IMR-90 (cell line): ENCODE measurements at regions not wholly inside any gene's neighbourhood (a gene's known extent, or its start where the extent isn't known, plus 50 kb on each side); places are given as distances from the start of the nearest gene placed in this dataset.

Source experiments
- ATAC-seq: fragments of 200-7000 bp; cut with Tn5 transposase; 2 replicates; pipeline ENCODE4 v1.9.1; 2020; ENCODE audit warnings: low read depth, mild to moderate bottlenecking, moderate library complexity
- BruUV-seq: library from RNA; stranded (reverse); fragments of 400-500 nt; replicated peaks from 2 replicates; lab custom pipeline; 2021; lab: Mats Ljungman, UMichigan
- CTCF ChIA-PET: fragments of 300-600 bp; formaldehyde crosslinking; extraction: SDS; loops from one replicate; lab custom pipeline; 2021; ENCODE audit warnings: antibody characterized with exemption; lab: Yijun Ruan, JAX
- POLR2A ChIA-PET: fragments of 300-600 bp; sonication (Branson Sonifier 250); formaldehyde crosslinking; loops from one replicate; lab custom pipeline; 2022; ENCODE audit warnings: antibody characterized with exemption; ENCODE audit not compliant: unreplicated experiment; lab: Charles Lee
- DNase-seq: peaks from one replicate; pipeline ENCODE4 v3.0.0; 2013
- H2AFZ ChIP-seq: replicated peaks from 2 replicates; pipeline ENCODE3; 2013; ENCODE audit warnings: low read length, mild to moderate bottlenecking; ENCODE audit not compliant: poor library complexity
- H2AK5ac ChIP-seq: 2 replicates; pipeline ENCODE4 v1.6.1; 2013; ENCODE audit warnings: low read depth, low read length, inconsistent platforms
- H2AK9ac ChIP-seq: replicated peaks from 2 replicates; pipeline ENCODE3; 2013; ENCODE audit warnings: mild to moderate bottlenecking, low read depth, low read length, moderate library complexity; ENCODE audit not compliant: poor library complexity
- H2BK120ac ChIP-seq: 2 replicates; pipeline ENCODE4 v1.6.1; 2013; ENCODE audit warnings: low read depth, low read length, inconsistent platforms
- H2BK15ac ChIP-seq: 3 replicates; pipeline ENCODE4 v1.6.1; 2013; ENCODE audit warnings: low read depth, low read length, inconsistent platforms
- H2BK20ac ChIP-seq: 2 replicates; pipeline ENCODE4 v1.6.1; 2013; ENCODE audit warnings: low read depth, mild to moderate bottlenecking, inconsistent platforms, low read length, moderate library complexity
- H2BK5ac ChIP-seq: 2 replicates; pipeline ENCODE4 v1.6.1; 2013; ENCODE audit warnings: mild to moderate bottlenecking, low read depth, low read length, inconsistent platforms; ENCODE audit not compliant: poor library complexity, severe bottlenecking
- H3K14ac ChIP-seq: replicated peaks from 2 replicates; pipeline ENCODE4 v1.6.1; 2013; ENCODE audit warnings: low read depth, low read length, inconsistent platforms
- H3K18ac ChIP-seq: 2 replicates; pipeline ENCODE4 v1.6.1; 2013; ENCODE audit warnings: low read depth, low read length, control low read depth
- H3K23ac ChIP-seq: 2 replicates; pipeline ENCODE4 v1.6.1; 2013; ENCODE audit warnings: low read depth, low read length, inconsistent platforms
- H3K27ac ChIP-seq: 2 replicates; pipeline ENCODE4 v1.5.1; 2013; ENCODE audit warnings: mild to moderate bottlenecking, control low read depth, low read length; ENCODE audit not compliant: insufficient read depth
- H3K27me3 ChIP-seq: 2 replicates; pipeline ENCODE4 v1.6.1; 2013; ENCODE audit warnings: low read length; ENCODE audit not compliant: control insufficient read depth, insufficient read depth
- H3K36me3 ChIP-seq: 2 replicates; pipeline ENCODE4 v1.6.1; 2013; ENCODE audit warnings: low read length, mixed read lengths; ENCODE audit not compliant: control insufficient read depth, insufficient read depth
- H3K4ac ChIP-seq: 2 replicates; pipeline ENCODE4 v1.6.1; 2013; ENCODE audit warnings: low read depth, low read length, inconsistent platforms
- H3K4me1 ChIP-seq: 2 replicates; pipeline ENCODE4 v1.6.1; 2013; ENCODE audit warnings: low read length, mixed read lengths; ENCODE audit not compliant: control insufficient read depth, insufficient read depth
- H3K4me2 ChIP-seq: 2 replicates; pipeline ENCODE4 v1.6.1; 2013; ENCODE audit warnings: low read depth, mild to moderate bottlenecking, control low read depth, low read length, moderate library complexity
- H3K4me3 ChIP-seq: 2 replicates; pipeline ENCODE4 v1.5.1; 2013; ENCODE audit warnings: low read depth, mild to moderate bottlenecking, control low read depth, low read length, moderate library complexity; ENCODE audit not compliant: insufficient read depth
- H3K56ac ChIP-seq: 2 replicates; pipeline ENCODE4 v1.6.1; 2013; ENCODE audit warnings: low read length, inconsistent platforms; ENCODE audit not compliant: insufficient read depth; ENCODE audit errors: extremely low read depth
- H3K79me1 ChIP-seq, 2 experiments: 2 replicates each; pipeline ENCODE4 v1.6.1; 2013; ENCODE audit warnings: low read length in 2 of 2, inconsistent platforms in 1 of 2, low read depth in 1 of 2
- H3K9ac ChIP-seq: 2 replicates; pipeline ENCODE4 v1.6.1; 2013; ENCODE audit warnings: low read depth, low read length, control low read depth
- H3K9me1 ChIP-seq: 2 replicates; pipeline ENCODE4 v1.6.1; 2013; ENCODE audit warnings: low read length, inconsistent platforms; ENCODE audit not compliant: insufficient read depth
- H3K9me3 ChIP-seq: 2 replicates; pipeline ENCODE4 v1.6.1; 2013; ENCODE audit warnings: low read length; ENCODE audit not compliant: control insufficient read depth, insufficient read depth
- H4K20me1 ChIP-seq: 2 replicates; pipeline ENCODE4 v1.6.1; 2013; ENCODE audit warnings: low read length, inconsistent platforms; ENCODE audit not compliant: insufficient read depth
- H4K5ac ChIP-seq: 2 replicates; pipeline ENCODE4 v1.6.1; 2013; ENCODE audit warnings: mild to moderate bottlenecking, low read depth, low read length, control low read depth
- H4K8ac ChIP-seq, 2 experiments: 2 replicates each; pipeline ENCODE4 v1.6.1; 2013; ENCODE audit warnings: low read depth in 2 of 2, low read length in 2 of 2, control low read depth in 1 of 2, inconsistent platforms in 1 of 2
- H4K91ac ChIP-seq: 2 replicates; pipeline ENCODE4 v1.6.1; 2013; ENCODE audit warnings: low read depth, low read length, inconsistent platforms; ENCODE audit not compliant: insufficient read depth
- CEBPB ChIP-seq: IDR thresholded peaks from 2 replicates; pipeline ENCODE4 v1.6.1; 2012; ENCODE audit warnings: low read depth, low read length, improper control_type of control experiment
- CHD1 ChIP-seq: IDR thresholded peaks from 2 replicates; pipeline ENCODE4 v1.6.1; 2012; ENCODE audit warnings: low read depth, low read length, improper control_type of control experiment
- CTCF ChIP-seq: conservative IDR thresholded peaks from 2 replicates; pipeline ENCODE4 v1.5.1; 2012; ENCODE audit warnings: mild to moderate bottlenecking, low read depth, low read length, improper control_type of control experiment
- FOS ChIP-seq: fragments of 150-350 bp; IDR thresholded peaks from 2 replicates; pipeline ENCODE4 v1.6.1; 2016; ENCODE audit warnings: low read depth, low read length
- MAZ ChIP-seq: IDR thresholded peaks from 2 replicates; pipeline ENCODE4 v1.6.1; 2012; ENCODE audit warnings: low read depth, mild to moderate bottlenecking, low read length, improper control_type of control experiment, moderate library complexity, borderline replicate concordance
- NFE2L2 ChIP-seq: fragments of 150-350 bp; IDR thresholded peaks from 2 replicates; pipeline ENCODE4 v1.6.1; 2016; ENCODE audit warnings: low read depth, mild to moderate bottlenecking, low read length
- POLR2A ChIP-seq: IDR thresholded peaks from 2 replicates; pipeline ENCODE4 v1.6.1; 2012; ENCODE audit warnings: mild to moderate bottlenecking, low read depth, low read length
- RAD21 ChIP-seq: IDR thresholded peaks from 2 replicates; pipeline ENCODE4 v1.6.1; 2012; ENCODE audit warnings: low read length, improper control_type of control experiment
- RCOR1 ChIP-seq: IDR thresholded peaks from 2 replicates; pipeline ENCODE4 v1.6.1; 2012; ENCODE audit warnings: mild to moderate bottlenecking, low read length, improper control_type of control experiment; ENCODE audit not compliant: insufficient replicate concordance
- RFX5 ChIP-seq: IDR thresholded peaks from 2 replicates; pipeline ENCODE4 v1.8.0; 2012; ENCODE audit warnings: low read depth, mild to moderate bottlenecking, low read length, moderate library complexity
- SMC3 ChIP-seq: fragments of 150-350 bp; IDR thresholded peaks from 2 replicates; pipeline ENCODE4 v1.6.1; 2016; ENCODE audit warnings: low read depth, mild to moderate bottlenecking, antibody characterized with exemption, low read length, moderate library complexity
- WGBS, 2 experiments: methylation state at CpG; one replicate each; pipeline versions ENCODE4 v1.1.5 to v1.1.7; 2013; ENCODE audit warnings: missing lambda C conversion rate in 2 of 2; ENCODE audit not compliant: insufficient read length in 1 of 2; ENCODE audit errors: extremely low coverage in 2 of 2; 5-methylcytosine and 5-hydroxymethylcytosine counted together
- dilution Hi-C: fragments of 300-500 bp; cut with HindIII; formaldehyde crosslinking; loops from one replicate; pipeline ENCODE4 v1.14.3; 2018; ENCODE audit warnings: low sequenced_read_pairs; ENCODE audit not compliant: unreplicated experiment
- in situ Hi-C: fragments of 300-500 bp; cut with MboI; formaldehyde crosslinking; loops from 3 replicates; pipeline ENCODE4 v1.14.3; 2019; ENCODE audit warnings: low sequenced_read_pairs, inconsistent platforms, mixed read lengths
- intact Hi-C: fragments of 100-400 bp; cut with micrococcal nuclease; formaldehyde crosslinking; loops from 2 replicates; pipeline ENCODE4 v1.10.0; 2022

DNA sequence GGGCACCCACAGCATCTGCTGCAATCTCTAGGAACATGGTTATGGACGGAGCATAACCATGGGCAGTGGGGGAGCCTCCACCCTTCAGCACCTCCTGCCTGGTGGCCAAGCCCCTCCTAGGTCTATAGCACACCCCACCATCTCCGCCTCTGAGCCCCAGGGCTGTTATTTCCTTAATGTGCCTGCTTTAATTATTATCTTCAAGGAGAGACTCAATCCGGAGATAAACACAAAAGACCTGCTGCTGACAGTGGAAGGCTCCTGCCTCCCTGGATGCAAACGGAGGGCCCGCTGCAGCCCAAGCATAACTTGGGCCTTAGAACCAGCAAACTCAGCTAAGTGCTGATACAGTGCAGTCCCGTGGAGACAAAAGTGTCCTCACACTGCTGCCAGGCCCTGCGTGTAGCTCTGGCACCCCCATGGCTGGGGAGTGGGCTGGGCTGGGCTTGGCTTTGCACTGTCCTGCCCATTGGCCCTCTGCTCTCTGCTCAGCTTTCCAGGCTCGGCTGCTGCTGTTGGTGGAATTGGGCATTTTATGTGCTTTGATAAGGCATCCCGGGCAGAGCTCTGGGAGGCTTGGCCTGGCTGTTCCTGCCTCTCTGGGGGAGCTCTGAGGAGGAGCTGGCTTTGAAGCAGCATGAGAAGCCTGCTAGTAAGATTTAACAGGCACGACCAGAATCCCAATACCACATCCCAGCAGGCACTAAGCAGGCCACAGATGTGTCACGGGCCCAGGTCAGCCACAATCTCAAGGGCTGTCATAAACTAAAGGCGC, 620.2 kb downstream of the PTPRU start:
- POLR2A ChIA-PET = no interaction called here
- in situ Hi-C loops = no loop called here

More for the DNA sequence above, 620.2 kb downstream of the PTPRU start:
- H2AK9ac ChIP-seq = no peak overlapping the region
- H3K23ac ChIP-seq = no peak overlapping the region
- no peak overlapping the region for H4K8ac ChIP-seq
- no TSS peak for BruUV-seq
- H2AK5ac ChIP-seq = no peak overlapping the region
- H3K9me3 ChIP-seq = peaks cover 2% of the 10 kb centered on the region; the same call in 1 of the 2 replicates
- no peak overlapping the region for H4K5ac ChIP-seq
- no peak overlapping the region for H4K91ac ChIP-seq
- H3K4me2 ChIP-seq = no peak overlapping the region
- DNase-seq (no peak), ATAC-seq (no peak)
- no peak overlapping the region for H2BK15ac ChIP-seq
- no peak overlapping the region for H3K56ac ChIP-seq
- H3K4ac ChIP-seq = no peak overlapping the region
- no peaks in the 10 kb centered on the region for H4K20me1 ChIP-seq
- no peak overlapping the region for H2AFZ ChIP-seq
- peaks cover 3% of the 10 kb centered on the region; the same call in 1 of the 2 replicates for H3K27me3 ChIP-seq
- no peak overlapping the region for H3K14ac ChIP-seq
- H3K4me1 ChIP-seq = no peaks in the 10 kb centered on the region
- TF ChIP-seq CTCF (no peak), POLR2A (no peak), SMC3 (no peak), CEBPB (no peak), RCOR1 (no peak), RAD21 (no peak), FOS (no peak), MAZ (no peak), RFX5 (no peak), NFE2L2 (no peak), CHD1 (no peak)
- H2BK120ac ChIP-seq = no peak overlapping the region
- no peak overlapping the region for H3K27ac ChIP-seq
- H3K18ac ChIP-seq = no peak overlapping the region
- no peaks in the 10 kb centered on the region for H3K9me1 ChIP-seq
- 53% methylated on average over 4 of the region's 12 CpGs; no CpG with 5 or more reads in 1 of the 2 experiments for WGBS, 2 experiments
- H3K9ac ChIP-seq = no peak overlapping the region
- H3K36me3 ChIP-seq = no peaks in the 10 kb centered on the region
- dilution Hi-C loops (no loop called here), intact Hi-C loops (no loop called here)
- H2BK20ac ChIP-seq = no peak overlapping the region
- CTCF ChIA-PET = interaction anchor here (0.7 kb wide), 1 partner anchor 229 kb away, joined by 3 read pairs; no protein-coding TSS in a partner anchor
- no peaks in the 10 kb centered on the region for H3K79me1 ChIP-seq
- H3K4me3 ChIP-seq = no peak overlapping the region
- no peak overlapping the region for H2BK5ac ChIP-seq
